ENCODE measurements at regions not wholly inside any gene's neighbourhood (a gene's known extent, or its start where the extent isn't known, plus 50 kb on each side); places are given as distances from the start of the nearest gene placed in this dataset.

GRCh38 chr2:134087371-134087921, 166.4 kb upstream of the MGAT5 start:
- ATAC-seq, result peak in 3 of 4 donors; percentile 39 to 46 (median 41)
- no peak for DNase-seq
- Histone ChIP-seq H3K36me3 (no peaks in the 10 kb centered on the region), H3K9me3 (no peaks in the 10 kb centered on the region), H3K4me3 (no peak overlapping the region), H3K27ac (no peak overlapping the region), H3K27me3 (no peaks in the 10 kb centered on the region), H3K4me1 (no peaks in the 10 kb centered on the region)
- WGBS (ENCODE audit: insufficient coverage, low coverage, low lambda C conversion rate, missing lambda C conversion rate), result 43% methylated on average over 2 of the region's 2 CpGs
- TF ChIP-seq POLR2A (IDR thresholded peaks at IDR 0.05), result no peak
- TF ChIP-seq, protein P1, sequence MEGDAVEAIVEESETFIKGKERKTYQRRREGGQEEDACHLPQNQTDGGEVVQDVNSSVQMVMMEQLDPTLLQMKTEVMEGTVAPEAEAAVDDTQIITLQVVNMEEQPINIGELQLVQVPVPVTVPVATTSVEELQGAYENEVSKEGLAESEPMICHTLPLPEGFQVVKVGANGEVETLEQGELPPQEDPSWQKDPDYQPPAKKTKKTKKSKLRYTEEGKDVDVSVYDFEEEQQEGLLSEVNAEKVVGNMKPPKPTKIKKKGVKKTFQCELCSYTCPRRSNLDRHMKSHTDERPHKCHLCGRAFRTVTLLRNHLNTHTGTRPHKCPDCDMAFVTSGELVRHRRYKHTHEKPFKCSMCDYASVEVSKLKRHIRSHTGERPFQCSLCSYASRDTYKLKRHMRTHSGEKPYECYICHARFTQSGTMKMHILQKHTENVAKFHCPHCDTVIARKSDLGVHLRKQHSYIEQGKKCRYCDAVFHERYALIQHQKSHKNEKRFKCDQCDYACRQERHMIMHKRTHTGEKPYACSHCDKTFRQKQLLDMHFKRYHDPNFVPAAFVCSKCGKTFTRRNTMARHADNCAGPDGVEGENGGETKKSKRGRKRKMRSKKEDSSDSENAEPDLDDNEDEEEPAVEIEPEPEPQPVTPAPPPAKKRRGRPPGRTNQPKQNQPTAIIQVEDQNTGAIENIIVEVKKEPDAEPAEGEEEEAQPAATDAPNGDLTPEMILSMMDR (IDR thresholded peaks at IDR 0.05), result no peak
- intact Hi-C loops (cut with DNase I), result no loop called here

- H3K27me3 ChIP-seq, result no peaks in the 10 kb centered on the region
- no peak for DNase-seq
- no peak overlapping the region for H3K4me3 ChIP-seq
- WGBS (ENCODE audit: insufficient coverage, low coverage, low lambda C conversion rate, missing lambda C conversion rate), result 100% methylated on average over 1 of the region's 2 CpGs
- intact Hi-C loops (cut with DNase I), result no loop called here
- no peaks in the 10 kb centered on the region for H3K36me3 ChIP-seq
- no peaks in the 10 kb centered on the region for H3K9me3 ChIP-seq
- no peaks in the 10 kb centered on the region for H3K4me1 ChIP-seq
- no peak for ATAC-seq
- TF ChIP-seq POLR2A (IDR thresholded peaks at IDR 0.05), result no peak
- TF ChIP-seq, protein P1 (IDR thresholded peaks at IDR 0.05), result no peak
- no peak overlapping the region for H3K27ac ChIP-seq
Observed at GRCh38 chr2:134089454-134089853, 164.4 kb upstream of the MGAT5 start.

- DNase-seq (no peak), ATAC-seq (peak in 2 of 4 donors; percentile 19 to 22)
- intact Hi-C loops (cut with DNase I), result no loop called here
Observed at GRCh38 chr2:134097740-134098139, 156.1 kb upstream of the MGAT5 start.

DNA sequence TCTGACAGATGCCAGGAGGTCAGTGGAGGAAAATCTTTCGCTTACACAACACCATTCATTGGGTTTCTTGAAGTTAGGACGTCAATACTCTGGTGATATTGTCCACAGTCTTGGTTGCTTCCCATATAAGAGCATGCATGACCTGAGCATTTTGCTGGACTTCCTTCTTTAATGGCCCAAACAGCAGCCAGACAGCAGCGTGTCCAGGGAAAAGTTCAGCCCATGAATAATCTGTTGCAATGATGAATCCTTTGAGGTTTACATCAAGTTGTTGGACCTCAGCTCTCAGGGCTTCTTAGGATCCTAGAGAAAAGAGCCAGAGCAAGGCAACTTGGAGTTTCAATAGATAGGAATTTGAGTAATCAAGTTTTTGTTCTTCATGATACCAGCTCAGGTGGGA, 155.6 kb upstream of the MGAT5 start:
- Histone ChIP-seq H3K9me3 (no peaks in the 10 kb centered on the region), H3K4me1 (no peaks in the 10 kb centered on the region), H3K27ac (no peak overlapping the region), H3K27me3 (no peaks in the 10 kb centered on the region), H3K36me3 (no peaks in the 10 kb centered on the region), H3K4me3 (no peak overlapping the region)
- 54% methylated on average over 2 of the region's 3 CpGs for WGBS (ENCODE audit: insufficient coverage, low coverage, low lambda C conversion rate, missing lambda C conversion rate)
- intact Hi-C loops (cut with DNase I), result no loop called here
- ATAC-seq, result peak in 3 of 4 donors; percentile 16 to 44 (median 29)
- no peak for TF ChIP-seq POLR2A (IDR thresholded peaks at IDR 0.05)
- TF ChIP-seq, protein P1 (IDR thresholded peaks at IDR 0.05), result no peak
- DNase-seq, result no peak

More at GRCh38 chr2:134097740-134098139, 156.1 kb upstream of the MGAT5 start:
- H3K27me3 ChIP-seq, result no peaks in the 10 kb centered on the region
- H3K36me3 ChIP-seq, result no peaks in the 10 kb centered on the region
- H3K4me1 ChIP-seq, result no peaks in the 10 kb centered on the region
- no peak overlapping the region for H3K4me3 ChIP-seq
- 35% methylated on average over 4 of the region's 4 CpGs for WGBS (ENCODE audit: insufficient coverage, low coverage, low lambda C conversion rate, missing lambda C conversion rate)
- no peak overlapping the region for H3K27ac ChIP-seq
- TF ChIP-seq POLR2A (IDR thresholded peaks at IDR 0.05), result no peak
- TF ChIP-seq, protein P1 (IDR thresholded peaks at IDR 0.05), result no peak
- no peaks in the 10 kb centered on the region for H3K9me3 ChIP-seq

DNA sequence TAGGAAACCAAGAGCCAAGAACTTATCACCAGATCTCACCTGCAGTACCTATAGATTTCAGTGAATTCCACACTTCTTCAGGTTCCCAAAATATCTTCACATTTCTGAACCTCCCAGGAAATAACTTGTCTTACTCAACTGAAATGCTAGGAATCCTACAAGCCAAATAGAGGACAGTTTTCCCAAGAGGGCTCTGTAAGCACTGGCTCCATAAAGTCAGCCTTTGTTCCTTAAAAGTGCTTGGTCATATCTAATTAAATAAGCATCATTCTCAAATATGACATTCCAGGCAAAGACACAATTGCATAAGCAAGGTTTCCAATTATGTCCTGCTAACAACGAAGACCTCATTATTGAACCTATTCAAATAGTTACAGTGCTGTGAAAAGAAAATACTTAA, 154.6 kb upstream of the MGAT5 start:
- intact Hi-C loops (cut with DNase I), result no loop called here
- no peak overlapping the region for H3K27ac ChIP-seq
- no peaks in the 10 kb centered on the region for H3K27me3 ChIP-seq
- H3K36me3 ChIP-seq, result no peaks in the 10 kb centered on the region
- no peaks in the 10 kb centered on the region for H3K4me1 ChIP-seq
- ATAC-seq (no peak), DNase-seq (no peak)
- no peak overlapping the region for H3K4me3 ChIP-seq
- no peaks in the 10 kb centered on the region for H3K9me3 ChIP-seq
- TF ChIP-seq, protein P1 (IDR thresholded peaks at IDR 0.05), result no peak
- TF ChIP-seq POLR2A (IDR thresholded peaks at IDR 0.05), result no peak
- 32% methylated on average over 1 of the region's 1 CpG for WGBS (ENCODE audit: insufficient coverage, low coverage, low lambda C conversion rate, missing lambda C conversion rate)

Data from right lobe of liver (tissue), 6 donors.